Keratinocyte (primary cell): ENCODE measurements at regions not wholly inside any gene's neighbourhood (a gene's known extent, or its start where the extent isn't known, plus 50 kb on each side); places are given as distances from the start of the nearest gene placed in this dataset.
"Not testable (repeated sequence)": the region's sequence is repeated elsewhere in the genome, so short reads cannot be mapped to it uniquely, and the experiment has no call there.

Source experiments
- DNase-seq: peaks from one replicate; pipeline ENCODE4 v3.0.0-alpha.2; 2011; ENCODE audit warnings: low read depth, missing footprints, low spot score
- FAIRE-seq: peaks from 2 replicates; lab custom pipeline; 2011; peaks lifted over from hg19 to GRCh38; lab: Jason Lieb, UNC
- H2AFZ ChIP-seq: 2 replicates; pipeline ENCODE4 v1.6.0; 2012; ENCODE audit warnings: low read length, control low read depth, inconsistent platforms; ENCODE audit not compliant: control insufficient read depth
- H3K27ac ChIP-seq: 2 replicates; pipeline ENCODE4 v1.5.1; 2011; ENCODE audit warnings: low read length; ENCODE audit not compliant: control insufficient read depth, insufficient read depth
- H3K27me3 ChIP-seq: 3 replicates; pipeline ENCODE4 v1.6.0; 2011; ENCODE audit warnings: low read length; ENCODE audit not compliant: control insufficient read depth, insufficient read depth; ENCODE audit errors: extremely low read depth
- H3K36me3 ChIP-seq, 2 experiments: 2 replicates in 1 of 2; 3 replicates in 1 of 2; pipeline ENCODE4 v1.5.1; 2011; ENCODE audit warnings: low read length in 2 of 2, mild to moderate bottlenecking in 1 of 2; ENCODE audit not compliant: control insufficient read depth in 2 of 2, insufficient read depth in 2 of 2; ENCODE audit errors: extremely low read depth in 1 of 2
- H3K4me1 ChIP-seq: 3 replicates; pipeline ENCODE4 v1.5.1; 2011; ENCODE audit warnings: low read length; ENCODE audit not compliant: control insufficient read depth, insufficient read depth; ENCODE audit errors: extremely low read depth
- H3K4me2 ChIP-seq: 3 replicates; pipeline ENCODE4 v1.6.0; 2011; ENCODE audit warnings: low read depth, low read length; ENCODE audit not compliant: control insufficient read depth, insufficient read depth; ENCODE audit errors: extremely low read depth
- H3K4me3 ChIP-seq, 3 experiments: fragments of 200-600 bp in 1 of 3; sonication (generic) in 1 of 3; 2 replicates in 2 of 3; 3 replicates in 1 of 3; pipeline ENCODE4 v1.5.1; 2011 to 2016; ENCODE audit warnings: low read length in 3 of 3, mild to moderate bottlenecking in 3 of 3, control low read depth in 2 of 3, inconsistent platforms in 1 of 3, low read depth in 1 of 3, mixed read lengths in 1 of 3, mixed run types in 1 of 3, moderate library complexity in 1 of 3; ENCODE audit not compliant: control insufficient read depth in 2 of 3, insufficient read depth in 2 of 3; ENCODE audit errors: extremely low read depth in 1 of 3
- H3K79me2 ChIP-seq: 2 replicates; pipeline ENCODE4 v1.6.0; 2012; ENCODE audit warnings: low read length; ENCODE audit not compliant: control insufficient read depth, insufficient read depth
- H3K9ac ChIP-seq: 3 replicates; pipeline ENCODE4 v1.6.0; 2011; ENCODE audit warnings: low read length; ENCODE audit not compliant: control insufficient read depth, insufficient read depth; ENCODE audit errors: extremely low read depth
- H3K9me1 ChIP-seq: 3 replicates; pipeline ENCODE4 v1.6.0; 2011; ENCODE audit warnings: low read length; ENCODE audit not compliant: control insufficient read depth, insufficient read depth; ENCODE audit errors: extremely low read depth
- H3K9me3 ChIP-seq: 2 replicates; pipeline ENCODE4 v1.5.1; 2012; ENCODE audit warnings: low read depth, low read length; ENCODE audit not compliant: control insufficient read depth
- H4K20me1 ChIP-seq: 3 replicates; pipeline ENCODE4 v1.6.0; 2011; ENCODE audit warnings: low read length; ENCODE audit not compliant: control insufficient read depth, insufficient read depth; ENCODE audit errors: extremely low read depth
- EZH2 ChIP-seq: IDR thresholded peaks from one replicate; pipeline ENCODE4 v1.6.1; 2012; ENCODE audit warnings: inconsistent platforms, mild to moderate bottlenecking, low read length, moderate library complexity
- dilution Hi-C: fragments of 300-500 bp; cut with MboI; formaldehyde crosslinking; loops from one replicate; pipeline ENCODE4 v1.7.0; 2020; ENCODE audit warnings: low sequenced_read_pairs; ENCODE audit not compliant: extremely low pct_ligation_motif_present
- TF ChIP-seq, protein P1 (sequence below), 3 experiments: IDR thresholded peaks in 1 of 3; conservative IDR thresholded peaks in 1 of 3; optimal IDR thresholded peaks in 1 of 3; 2 replicates in 2 of 3; 3 replicates in 1 of 3; pipeline versions ENCODE3 to v1.5.1; 2011; ENCODE audit warnings: low read length in 3 of 3, mild to moderate bottlenecking in 3 of 3, moderate library complexity in 2 of 3, control low read depth in 1 of 3, inconsistent platforms in 1 of 3; ENCODE audit not compliant: insufficient read depth in 2 of 3; ENCODE audit errors: extremely low read depth in 1 of 3

DNA sequence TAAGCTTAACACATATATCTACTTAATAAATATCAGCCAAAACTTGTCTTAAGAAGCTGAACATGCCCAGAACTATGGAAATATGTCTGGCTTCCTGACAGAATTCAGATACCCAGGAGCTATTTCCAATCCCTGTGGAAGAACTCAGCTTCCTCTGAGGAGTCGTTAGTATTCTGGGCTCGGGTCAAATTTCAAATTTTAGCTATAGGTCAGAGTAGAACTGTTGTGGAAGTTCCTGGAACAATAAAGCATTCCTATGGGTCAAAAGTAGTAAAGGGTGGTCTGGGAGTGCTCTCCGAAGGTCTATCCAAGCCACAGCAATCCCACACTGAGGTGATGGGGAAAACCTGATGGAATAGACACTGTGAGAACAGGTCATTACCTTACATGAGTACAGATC lies 342.7 kb upstream of the CHST9 start:
- no peaks in the 10 kb centered on the region for H4K20me1 ChIP-seq
- H3K4me1 ChIP-seq, result no peaks in the 10 kb centered on the region
- H3K27me3 ChIP-seq, result no peaks in the 10 kb centered on the region
- H3K9me1 ChIP-seq, result no peaks in the 10 kb centered on the region
- TF ChIP-seq, protein P1, sequence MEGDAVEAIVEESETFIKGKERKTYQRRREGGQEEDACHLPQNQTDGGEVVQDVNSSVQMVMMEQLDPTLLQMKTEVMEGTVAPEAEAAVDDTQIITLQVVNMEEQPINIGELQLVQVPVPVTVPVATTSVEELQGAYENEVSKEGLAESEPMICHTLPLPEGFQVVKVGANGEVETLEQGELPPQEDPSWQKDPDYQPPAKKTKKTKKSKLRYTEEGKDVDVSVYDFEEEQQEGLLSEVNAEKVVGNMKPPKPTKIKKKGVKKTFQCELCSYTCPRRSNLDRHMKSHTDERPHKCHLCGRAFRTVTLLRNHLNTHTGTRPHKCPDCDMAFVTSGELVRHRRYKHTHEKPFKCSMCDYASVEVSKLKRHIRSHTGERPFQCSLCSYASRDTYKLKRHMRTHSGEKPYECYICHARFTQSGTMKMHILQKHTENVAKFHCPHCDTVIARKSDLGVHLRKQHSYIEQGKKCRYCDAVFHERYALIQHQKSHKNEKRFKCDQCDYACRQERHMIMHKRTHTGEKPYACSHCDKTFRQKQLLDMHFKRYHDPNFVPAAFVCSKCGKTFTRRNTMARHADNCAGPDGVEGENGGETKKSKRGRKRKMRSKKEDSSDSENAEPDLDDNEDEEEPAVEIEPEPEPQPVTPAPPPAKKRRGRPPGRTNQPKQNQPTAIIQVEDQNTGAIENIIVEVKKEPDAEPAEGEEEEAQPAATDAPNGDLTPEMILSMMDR (optimal IDR thresholded peaks at IDR 0.05 in 1 of 3, IDR thresholded peaks at IDR 0.05 in 1 of 3, conservative IDR thresholded peaks at IDR 0.05 in 1 of 3; ENCODE audit: extremely low read depth in 1 of 3, insufficient read depth in 2 of 3, low read length in 3 of 3), result no peak
- TF ChIP-seq EZH2, result no peak
- H3K27ac ChIP-seq, result no peak overlapping the region
- H3K9me3 ChIP-seq, result no peaks in the 10 kb centered on the region
- no peaks in the 10 kb centered on the region for H3K36me3 ChIP-seq
- dilution Hi-C loops, result no loop called here
- H3K9ac ChIP-seq, result no peak overlapping the region
- H3K4me3 ChIP-seq, result no peak overlapping the region
- H3K4me2 ChIP-seq, result no peak overlapping the region
- DNase-seq (no peak), FAIRE-seq (no peak)
- H3K79me2 ChIP-seq, result no peaks in the 10 kb centered on the region
- peak overlapping the region; percentile 47 for H2AFZ ChIP-seq

DNA sequence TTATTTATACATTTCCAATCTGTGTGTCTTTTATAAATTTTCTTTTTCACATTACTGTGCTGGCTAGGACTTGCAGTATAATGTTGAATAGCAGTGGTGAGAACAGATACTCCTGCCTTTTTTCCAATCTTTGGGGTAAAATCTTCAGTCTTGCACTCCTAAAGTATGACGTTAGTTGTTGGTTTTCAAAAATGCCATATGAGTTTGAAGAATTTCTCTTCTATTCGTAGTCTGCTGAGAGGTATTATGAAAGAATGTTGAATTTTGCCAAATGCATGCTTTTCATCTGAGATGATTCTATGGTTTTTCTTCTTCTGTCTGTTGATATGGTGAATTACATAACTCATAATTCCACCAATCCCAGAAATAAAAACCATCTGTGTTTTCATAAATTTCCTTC lies 335.3 kb upstream of the CHST9 start:
- Histone ChIP-seq H3K4me1 (no peaks in the 10 kb centered on the region), H3K79me2 (no peaks in the 10 kb centered on the region), H3K4me2 (no peak overlapping the region), H3K27me3 (no peaks in the 10 kb centered on the region), H3K27ac (no peak overlapping the region), H3K36me3 (no peaks in the 10 kb centered on the region), H2AFZ (no peak overlapping the region), H4K20me1 (no peaks in the 10 kb centered on the region), H3K4me3 (no peak overlapping the region), H3K9me1 (no peaks in the 10 kb centered on the region), H3K9me3 (no peaks in the 10 kb centered on the region), H3K9ac (no peak overlapping the region)
- no peak for DNase-seq
- dilution Hi-C loops, result no loop called here
- no peak for TF ChIP-seq EZH2
- TF ChIP-seq, protein P1 (optimal IDR thresholded peaks at IDR 0.05 in 1 of 3, IDR thresholded peaks at IDR 0.05 in 1 of 3, conservative IDR thresholded peaks at IDR 0.05 in 1 of 3; ENCODE audit: extremely low read depth in 1 of 3, insufficient read depth in 2 of 3, low read length in 3 of 3), result no peak
- no peak for FAIRE-seq

DNA sequence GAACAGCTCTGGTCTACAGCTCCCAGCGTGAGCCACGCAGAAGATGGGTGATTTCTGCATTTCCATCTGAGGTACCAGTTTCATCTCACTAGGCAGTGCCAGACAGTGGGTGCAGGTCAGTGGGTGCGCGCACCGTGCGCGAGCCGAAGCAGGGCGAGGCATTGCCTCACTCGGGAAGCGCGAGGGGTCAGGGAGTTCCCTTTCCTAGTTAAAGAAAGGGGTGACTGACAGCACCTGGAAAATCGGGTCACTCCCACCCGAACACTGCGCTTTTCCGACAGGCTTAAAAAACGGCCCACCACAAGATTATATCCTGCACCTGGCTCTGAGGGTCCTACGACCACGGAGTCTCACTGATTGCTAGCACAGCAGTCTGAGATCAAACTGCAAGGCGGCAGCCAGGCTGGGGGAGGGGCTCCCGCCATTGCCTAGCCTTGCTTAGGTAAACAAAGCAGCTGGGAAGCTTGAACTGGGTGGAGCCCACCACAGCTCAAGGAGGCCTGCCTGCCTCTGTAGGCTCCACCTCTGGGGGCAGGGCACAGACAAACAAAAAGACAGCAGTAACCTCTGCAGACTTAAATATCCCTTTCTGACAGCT lies 325.0 kb upstream of the CHST9 start:
- dilution Hi-C loops, H3K4me2 ChIP-seq, H3K9ac ChIP-seq, H3K9me3 ChIP-seq, H2AFZ ChIP-seq, H3K9me1 ChIP-seq, H3K36me3 ChIP-seq, H3K27ac ChIP-seq, FAIRE-seq, H4K20me1 ChIP-seq, H3K4me3 ChIP-seq, H3K79me2 ChIP-seq, H3K4me1 ChIP-seq, H3K27me3 ChIP-seq, DNase-seq: not testable (repeated sequence)
